ENCODE measurements at regions not wholly inside any gene's neighbourhood (a gene's known extent, or its start where the extent isn't known, plus 50 kb on each side); places are given as distances from the start of the nearest gene placed in this dataset.

DNA sequence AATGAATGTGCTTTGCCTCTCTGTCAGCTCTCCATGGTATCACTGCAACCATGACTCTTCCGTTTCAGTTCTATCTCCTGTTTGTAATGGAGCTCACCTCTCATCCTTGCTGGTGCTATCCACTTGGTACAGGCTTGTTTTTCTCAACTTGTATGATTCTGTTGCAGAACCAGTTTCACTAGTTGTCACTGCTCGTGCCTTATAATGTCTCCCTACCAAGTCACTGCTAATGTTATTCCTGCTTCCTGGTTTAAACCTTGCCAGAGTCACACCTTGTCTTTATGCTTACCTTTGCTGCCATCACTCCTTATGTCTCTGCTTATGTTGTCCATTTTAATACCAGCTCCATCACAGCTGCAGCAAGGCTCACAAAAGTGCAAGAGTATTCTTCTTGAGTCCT lies 1191.0 kb upstream of the LRRTM1 start:
- TF ChIP-seq, protein P1, sequence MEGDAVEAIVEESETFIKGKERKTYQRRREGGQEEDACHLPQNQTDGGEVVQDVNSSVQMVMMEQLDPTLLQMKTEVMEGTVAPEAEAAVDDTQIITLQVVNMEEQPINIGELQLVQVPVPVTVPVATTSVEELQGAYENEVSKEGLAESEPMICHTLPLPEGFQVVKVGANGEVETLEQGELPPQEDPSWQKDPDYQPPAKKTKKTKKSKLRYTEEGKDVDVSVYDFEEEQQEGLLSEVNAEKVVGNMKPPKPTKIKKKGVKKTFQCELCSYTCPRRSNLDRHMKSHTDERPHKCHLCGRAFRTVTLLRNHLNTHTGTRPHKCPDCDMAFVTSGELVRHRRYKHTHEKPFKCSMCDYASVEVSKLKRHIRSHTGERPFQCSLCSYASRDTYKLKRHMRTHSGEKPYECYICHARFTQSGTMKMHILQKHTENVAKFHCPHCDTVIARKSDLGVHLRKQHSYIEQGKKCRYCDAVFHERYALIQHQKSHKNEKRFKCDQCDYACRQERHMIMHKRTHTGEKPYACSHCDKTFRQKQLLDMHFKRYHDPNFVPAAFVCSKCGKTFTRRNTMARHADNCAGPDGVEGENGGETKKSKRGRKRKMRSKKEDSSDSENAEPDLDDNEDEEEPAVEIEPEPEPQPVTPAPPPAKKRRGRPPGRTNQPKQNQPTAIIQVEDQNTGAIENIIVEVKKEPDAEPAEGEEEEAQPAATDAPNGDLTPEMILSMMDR (conservative IDR thresholded peaks at IDR 0.05; ENCODE audit: low read depth, low read length), result no peak
- TF ChIP-seq EZH2 (IDR thresholded peaks at IDR 0.05; ENCODE audit: borderline replicate concordance, low read depth, low read length, poor library complexity, severe bottlenecking), result no peak

Measured in A673 (cell line).